ENCODE measurements at regions not wholly inside any gene's neighbourhood (a gene's known extent, or its start where the extent isn't known, plus 50 kb on each side); places are given as distances from the start of the nearest gene placed in this dataset.

GRCh38 chr12:124191966-124192365 lies 102.9 kb upstream of the RFLNA start:
- no peak for TF ChIP-seq CTCF (IDR thresholded peaks at IDR 0.05)
- TF ChIP-seq POLR2A (IDR thresholded peaks at IDR 0.05) = no peak
- TF ChIP-seq POLR2AphosphoS5 (IDR thresholded peaks at IDR 0.05; ENCODE audit: insufficient read depth in 1 of 2, low read depth in 1 of 2) = no peak
